HG03460 (cell line): ENCODE measurements at regions not wholly inside any gene's neighbourhood (a gene's known extent, or its start where the extent isn't known, plus 50 kb on each side); places are given as distances from the start of the nearest gene placed in this dataset.
"Not testable (repeated sequence)": the region's sequence is repeated elsewhere in the genome, so short reads cannot be mapped to it uniquely, and the experiment has no call there.

Source experiments
- ATAC-seq: cut with Tn5 transposase; IDR thresholded peaks from one replicate; pipeline ENCODE4 v1.9.1; 2021; ENCODE audit not compliant: unreplicated experiment

DNA sequence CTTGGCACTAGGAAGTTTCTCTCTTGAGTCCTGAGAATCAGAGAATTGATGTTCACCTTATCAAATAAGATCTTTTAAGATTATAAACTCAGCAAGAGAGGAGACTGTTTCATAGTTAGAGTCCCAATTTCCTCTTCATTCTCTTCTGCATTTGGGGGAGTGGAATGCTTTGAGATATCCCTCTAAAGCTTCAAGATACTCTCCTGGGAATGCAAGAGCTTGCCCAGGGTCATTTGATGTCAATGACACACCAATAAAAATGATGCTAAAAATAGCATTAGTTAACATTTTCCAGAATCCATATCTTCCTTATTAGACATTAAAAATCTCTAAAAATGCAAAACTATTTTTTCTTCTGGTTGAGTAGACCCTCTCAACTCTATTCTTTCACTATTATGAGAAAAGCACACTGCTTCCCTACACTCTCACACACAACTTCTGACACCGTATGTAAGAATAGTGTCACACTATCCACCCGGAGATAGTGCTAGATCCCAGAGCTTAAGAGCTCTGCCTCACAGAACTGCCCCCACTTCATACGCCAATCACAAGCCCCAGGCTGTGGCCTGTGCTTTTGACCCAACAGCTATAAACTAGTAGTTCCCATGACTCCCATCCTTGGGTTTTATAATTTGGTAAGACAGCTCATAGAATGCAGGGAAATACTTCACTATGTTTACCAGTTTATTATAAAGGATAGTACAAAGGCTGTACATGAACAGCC is 399.9 kb upstream of the RUNX1 start:
- no peak for ATAC-seq

DNA sequence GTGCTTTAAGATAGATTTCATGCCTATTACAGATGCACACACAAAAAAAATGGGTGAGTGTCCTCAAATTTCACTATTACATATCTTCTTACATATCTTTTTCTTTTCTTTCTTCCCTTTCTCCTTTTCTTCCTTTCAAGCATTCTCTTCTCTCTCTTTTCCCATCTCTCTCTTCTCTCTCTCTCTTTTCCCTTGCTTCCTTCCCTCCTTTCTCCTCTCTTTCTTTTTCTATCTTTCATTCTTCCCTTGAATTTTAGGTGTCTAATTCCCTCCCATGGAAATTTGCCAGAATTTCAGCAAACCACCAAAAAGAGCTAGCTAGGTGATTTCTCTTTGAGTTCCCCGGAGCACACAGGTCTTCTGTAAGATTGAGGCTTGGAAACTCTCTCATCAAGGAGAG is 395.3 kb upstream of the RUNX1 start:
- ATAC-seq: no peak

GRCh38 chr21:35441868-35442582 is 392.9 kb upstream of the RUNX1 start:
- no peak for ATAC-seq

DNA sequence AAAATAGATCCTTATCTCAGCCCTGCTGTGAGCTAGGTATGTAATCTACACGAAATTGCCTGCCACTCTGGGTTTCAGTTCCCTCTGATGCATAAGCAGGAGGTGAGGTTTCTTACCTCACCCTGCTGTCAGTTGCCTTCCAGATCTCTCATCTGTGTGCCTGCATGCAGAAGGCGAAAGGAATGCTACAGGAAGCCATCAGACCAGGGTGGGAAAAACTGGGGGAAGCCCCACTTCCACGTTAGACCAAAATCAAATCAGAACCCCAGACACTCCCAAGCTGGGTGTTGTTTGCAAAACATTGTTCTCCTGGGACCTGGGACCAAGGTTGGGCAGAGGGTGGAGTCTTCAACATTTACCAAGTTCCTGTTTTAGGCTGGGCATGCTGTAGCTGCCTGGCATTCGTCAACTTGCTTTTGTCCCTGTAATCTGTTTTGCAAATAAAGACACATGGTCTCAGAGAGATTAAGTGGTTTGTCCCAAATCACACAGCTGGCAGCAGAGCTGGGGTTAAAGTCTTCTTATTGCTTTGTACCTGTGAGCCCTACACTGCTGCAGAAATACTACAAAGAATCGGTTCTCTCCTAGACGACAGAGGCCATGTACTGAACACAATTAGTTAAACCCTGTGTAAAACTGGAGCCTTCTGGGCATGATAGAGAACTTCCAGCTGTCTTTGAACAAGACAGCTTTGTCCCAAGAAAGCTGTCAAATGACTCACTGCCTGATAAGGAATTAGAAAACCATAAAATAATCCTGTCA is 389.7 kb upstream of the RUNX1 start:
- no peak for ATAC-seq

GRCh38 chr21:35437941-35438340 is 388.8 kb upstream of the RUNX1 start:
- no peak for ATAC-seq

GRCh38 chr21:35436899-35437298 is 387.8 kb upstream of the RUNX1 start:
- ATAC-seq: no peak

- ATAC-seq: not testable (repeated sequence)
These were observed 383.5 kb upstream of the RUNX1 start for GRCh38 chr21:35432601-35433000.

- ATAC-seq: no peak
These were observed 381.2 kb upstream of the RUNX1 start for GRCh38 chr21:35430260-35430659.

DNA sequence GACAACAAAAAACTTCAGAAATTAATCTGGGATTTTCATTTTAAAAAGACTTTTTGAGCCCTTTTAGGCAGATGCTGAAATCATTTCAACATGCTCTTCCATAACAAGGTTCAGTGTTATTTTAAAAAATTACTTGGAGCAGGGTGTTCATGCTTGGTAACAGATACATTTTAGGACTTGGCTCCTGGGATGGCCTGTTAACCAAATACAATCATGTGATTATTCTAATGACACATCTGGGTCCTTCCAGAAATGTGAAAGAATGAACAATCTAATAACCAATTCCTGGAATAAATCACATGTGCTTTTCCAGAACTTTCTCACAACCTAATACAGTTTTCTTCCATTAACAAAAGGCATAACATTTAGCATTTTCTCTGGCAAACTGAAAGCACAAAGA is 379.8 kb upstream of the RUNX1 start:
- no peak for ATAC-seq

- no peak for ATAC-seq
These were observed 379.4 kb upstream of the RUNX1 start for GRCh38 chr21:35428489-35428888.

- no peak for ATAC-seq
These were observed 378.9 kb upstream of the RUNX1 start for GRCh38 chr21:35428001-35428320.

DNA sequence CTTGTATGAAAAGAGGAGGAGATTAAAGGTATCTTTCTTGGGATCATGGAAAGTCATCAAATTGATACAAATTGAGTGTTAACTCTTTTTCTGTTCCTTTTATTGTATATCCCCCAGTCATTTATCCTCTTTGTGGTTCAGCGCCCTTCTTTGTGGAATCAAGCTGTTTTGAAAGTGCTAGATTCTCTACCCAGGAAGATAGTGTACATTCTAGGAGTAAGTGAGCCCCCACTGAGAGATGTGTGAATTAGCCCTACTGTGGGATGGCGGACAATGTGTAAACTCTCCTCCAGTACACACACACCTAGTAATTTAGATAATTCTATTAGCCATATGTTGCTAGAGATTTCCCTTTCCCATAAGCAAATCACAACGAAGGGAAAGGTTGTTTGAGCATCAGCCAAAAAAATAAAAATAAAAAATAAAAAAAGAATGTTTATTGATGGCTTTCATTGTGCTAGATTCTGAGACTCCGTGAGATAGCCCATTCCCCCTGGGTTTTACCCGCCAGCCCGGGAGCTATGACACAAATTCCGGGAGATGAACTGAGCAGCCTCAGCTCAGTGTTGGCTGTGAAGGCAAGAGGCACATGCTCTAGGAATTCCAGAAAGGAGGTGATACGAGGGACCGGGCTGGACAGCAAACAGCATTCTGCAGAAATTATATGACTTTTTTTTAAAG is 378.4 kb upstream of the RUNX1 start:
- ATAC-seq: no peak

DNA sequence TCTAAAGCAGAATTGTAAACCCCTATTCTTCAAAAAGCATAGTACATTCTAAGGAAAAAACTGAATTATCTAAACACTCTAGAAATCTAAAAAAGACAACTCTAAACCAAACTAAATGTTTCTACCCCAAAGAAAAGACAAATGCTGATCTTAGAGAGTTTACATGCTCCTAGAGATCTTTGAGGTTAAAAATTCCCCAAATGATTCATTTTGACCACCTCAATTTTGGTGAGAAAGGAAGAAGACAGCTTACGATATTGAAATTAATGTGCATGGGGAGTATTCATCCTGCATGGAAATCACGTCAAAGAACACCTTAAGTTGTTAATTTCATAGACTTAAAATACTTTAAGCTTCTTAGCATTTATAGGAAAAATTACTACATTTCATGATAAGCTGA is 377.8 kb upstream of the RUNX1 start:
- ATAC-seq: no peak

GRCh38 chr21:35426469-35426868 is 377.4 kb upstream of the RUNX1 start:
- no peak for ATAC-seq

DNA sequence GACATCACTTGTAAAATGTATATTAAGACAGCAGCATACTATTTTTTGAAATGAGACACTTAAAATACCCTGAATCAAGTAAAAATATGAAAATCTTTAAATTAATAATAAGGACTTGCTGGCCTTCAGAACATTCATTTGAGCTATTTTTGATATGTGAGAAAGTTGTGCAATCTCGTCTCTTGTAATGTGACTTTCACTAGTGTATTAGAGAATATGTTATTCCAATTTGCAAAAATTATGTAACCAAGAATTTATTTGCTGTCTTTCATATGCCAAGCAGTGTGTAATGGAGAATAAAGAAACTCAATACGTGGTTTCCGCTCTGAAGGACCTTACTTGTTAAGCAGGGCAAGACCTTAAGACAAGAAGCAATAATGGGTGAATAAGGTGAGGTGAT is 375.0 kb upstream of the RUNX1 start:
- no peak for ATAC-seq

- no peak for ATAC-seq
These were observed 374.6 kb upstream of the RUNX1 start for GRCh38 chr21:35423709-35424108.

DNA sequence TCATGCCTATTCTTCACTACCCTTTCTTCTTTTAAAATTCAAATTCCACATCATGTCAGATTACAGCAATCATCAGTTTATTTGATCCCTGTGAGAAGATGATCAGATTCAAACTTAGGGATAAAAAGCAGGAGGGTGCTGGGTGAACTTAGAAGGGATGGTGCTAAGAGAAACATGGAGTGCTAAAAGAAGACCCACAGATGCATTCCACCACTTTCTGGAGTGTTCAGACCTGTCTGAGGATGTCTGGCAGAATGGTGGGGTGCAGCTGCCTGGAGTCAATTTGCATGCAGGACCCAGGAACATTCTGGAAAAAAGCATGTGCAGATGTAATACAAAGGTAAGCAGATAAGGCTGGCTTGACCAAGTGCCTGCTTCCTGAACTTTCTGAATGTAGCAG is 372.9 kb upstream of the RUNX1 start:
- ATAC-seq: no peak

- no peak for ATAC-seq
These were observed 372.1 kb upstream of the RUNX1 start for GRCh38 chr21:35421221-35421620.

- ATAC-seq: no peak
These were observed 371.6 kb upstream of the RUNX1 start for GRCh38 chr21:35420656-35421055.

- ATAC-seq: no peak
These were observed 368.7 kb upstream of the RUNX1 start for GRCh38 chr21:35417762-35418161.

GRCh38 chr21:35416866-35417489 is 367.9 kb upstream of the RUNX1 start:
- no peak for ATAC-seq
